ENCODE measurements at regions not wholly inside any gene's neighbourhood (a gene's known extent, or its start where the extent isn't known, plus 50 kb on each side); places are given as distances from the start of the nearest gene placed in this dataset.

GRCh38 chr10:128958834-128959690 is 508.0 kb upstream of the MGMT start:
- DNase-seq, result no peak

- DNase-seq, result no peak
Observed at GRCh38 chr10:128959746-128960145, 507.3 kb upstream of the MGMT start.

GRCh38 chr10:128960517-128960916 is 506.5 kb upstream of the MGMT start:
- DNase-seq, result no peak

- DNase-seq, result no peak
Observed at GRCh38 chr10:128962182-128962581, 504.9 kb upstream of the MGMT start.

GRCh38 chr10:128963211-128964099 is 503.6 kb upstream of the MGMT start:
- DNase-seq, result no peak

GRCh38 chr10:128964100-128964403 is 503.0 kb upstream of the MGMT start:
- DNase-seq, result no peak

GRCh38 chr10:128967980-128968756 is 498.9 kb upstream of the MGMT start:
- DNase-seq, result no peak

GRCh38 chr10:128969551-128969950 is 497.5 kb upstream of the MGMT start:
- DNase-seq, result no peak

- no peak for DNase-seq
Observed at GRCh38 chr10:128971374-128972035, 495.5 kb upstream of the MGMT start.

- no peak for DNase-seq
Observed at GRCh38 chr10:128972036-128972405, 495.0 kb upstream of the MGMT start.

GRCh38 chr10:128973221-128973620 is 493.8 kb upstream of the MGMT start:
- no peak for DNase-seq

- DNase-seq, result no peak
Observed at GRCh38 chr10:128976856-128977255, 490.2 kb upstream of the MGMT start.

- no peak for DNase-seq
Observed at GRCh38 chr10:128978211-128978610, 488.8 kb upstream of the MGMT start.

GRCh38 chr10:128979405-128979804 is 487.6 kb upstream of the MGMT start:
- no peak for DNase-seq

- no peak for DNase-seq
Observed at GRCh38 chr10:128981251-128981650, 485.8 kb upstream of the MGMT start.

GRCh38 chr10:128981881-128982615 is 485.0 kb upstream of the MGMT start:
- no peak for DNase-seq

GRCh38 chr10:128982616-128982915 is 484.5 kb upstream of the MGMT start:
- no peak for DNase-seq

- no peak for DNase-seq
Observed at GRCh38 chr10:128985036-128985435, 482.0 kb upstream of the MGMT start.

GRCh38 chr10:128990986-128991385 is 476.1 kb upstream of the MGMT start:
- DNase-seq, result no peak

- no peak for DNase-seq
Observed at GRCh38 chr10:128992770-128993169, 474.3 kb upstream of the MGMT start.

GRCh38 chr10:128993443-128993842 is 473.6 kb upstream of the MGMT start:
- DNase-seq, result no peak

GRCh38 chr10:128993911-128994538 is 473.0 kb upstream of the MGMT start:
- no peak for DNase-seq

Measured in activated CD8-positive, alpha-beta memory T cell treated with anti-CD3 and anti-CD28 coated beads, Interleukin-2, amount 50 U/mL, for 4 hours (primary cell).